Colonic mucosa (tissue), 4 donors: ENCODE measurements at regions not wholly inside any gene's neighbourhood (a gene's known extent, or its start where the extent isn't known, plus 50 kb on each side); places are given as distances from the start of the nearest gene placed in this dataset.

Experiments
- DNase-seq: peaks from one replicate; pipeline ENCODE4 v3.0.0-alpha.2; 2020
- H3K27ac ChIP-seq: fragments of 200-600 bp; one replicate; pipeline ENCODE4 v1.8.0; 2021
- H3K27me3 ChIP-seq: fragments of 200-600 bp; one replicate; pipeline ENCODE4 v1.8.0; 2021
- H3K36me3 ChIP-seq: fragments of 200-600 bp; one replicate; pipeline ENCODE4 v1.8.0; 2021
- H3K4me1 ChIP-seq: fragments of 200-600 bp; one replicate; pipeline ENCODE4 v1.8.0; 2021; ENCODE audit warnings: mild to moderate bottlenecking
- H3K4me3 ChIP-seq: fragments of 200-600 bp; one replicate; pipeline ENCODE4 v1.8.0; 2021
- H3K9ac ChIP-seq, 2 donors: one replicate each; pipeline ENCODE4 v1.7.0; 2013; ENCODE audit warnings: control low read depth in 2 of 2, low read depth in 2 of 2, low read length in 2 of 2
- H3K9me3 ChIP-seq: fragments of 200-600 bp; one replicate; pipeline ENCODE4 v1.8.0; 2021
- CTCF ChIP-seq: fragments of 200-600 bp; IDR thresholded peaks from one replicate; pipeline ENCODE4 v1.8.0; 2022; ENCODE audit warnings: antibody characterized with exemption, mild to moderate bottlenecking
- intact Hi-C: fragments of 100-400 bp; cut with DNase I; formaldehyde crosslinking; loops from one replicate; pipeline ENCODE4 v1.14.1; 2022
- donor health status: healthy.
- donor health status: DM: no; HTN: no; CAD: no.
- donor health status: DM: no; HTN: no; CAD: no.

GRCh38 chr20:57090590-57091560 is 175.6 kb downstream of the BMP7 start:
- H3K27ac ChIP-seq = no peak overlapping the region
- H3K36me3 ChIP-seq = no peaks in the 10 kb centered on the region
- DNase-seq = no peak
- TF ChIP-seq CTCF = no peak
- H3K4me1 ChIP-seq = no peaks in the 10 kb centered on the region
- no peak overlapping the region for H3K9ac ChIP-seq
- H3K27me3 ChIP-seq = no peaks in the 10 kb centered on the region
- intact Hi-C loops = loop anchor here (2.0 kb wide), 1 partner anchor 256 kb away; no protein-coding TSS in a partner anchor
- H3K4me3 ChIP-seq = no peak overlapping the region
- no peaks in the 10 kb centered on the region for H3K9me3 ChIP-seq

- Histone ChIP-seq H3K9ac (no peak overlapping the region), H3K9me3 (no peaks in the 10 kb centered on the region), H3K27ac (no peak overlapping the region), H3K4me3 (no peak overlapping the region), H3K36me3 (no peaks in the 10 kb centered on the region), H3K4me1 (no peaks in the 10 kb centered on the region), H3K27me3 (no peaks in the 10 kb centered on the region)
- intact Hi-C loops = loop anchor here (2.0 kb wide), 1 partner anchor 255 kb away; no protein-coding TSS in a partner anchor
- TF ChIP-seq CTCF = no peak
- DNase-seq = no peak
Observed at GRCh38 chr20:57091748-57092111, 174.7 kb downstream of the BMP7 start.

- Histone ChIP-seq H3K36me3 (no peaks in the 10 kb centered on the region), H3K9ac (no peak overlapping the region), H3K27me3 (no peaks in the 10 kb centered on the region), H3K27ac (no peak overlapping the region), H3K9me3 (no peaks in the 10 kb centered on the region), H3K4me3 (no peak overlapping the region), H3K4me1 (no peaks in the 10 kb centered on the region)
- DNase-seq = peak; percentile 42
- intact Hi-C loops = no loop called here
- peak; percentile 77 for TF ChIP-seq CTCF
Observed at GRCh38 chr20:57092112-57092899, 174.1 kb downstream of the BMP7 start.

GRCh38 chr20:57092900-57093530 is 173.4 kb downstream of the BMP7 start:
- intact Hi-C loops = no loop called here
- Histone ChIP-seq H3K27me3 (no peaks in the 10 kb centered on the region), H3K4me3 (no peak overlapping the region), H3K9me3 (no peaks in the 10 kb centered on the region), H3K36me3 (no peaks in the 10 kb centered on the region), H3K9ac (no peak overlapping the region), H3K4me1 (no peaks in the 10 kb centered on the region), H3K27ac (no peak overlapping the region)
- no peak for TF ChIP-seq CTCF
- no peak for DNase-seq

- no peak for TF ChIP-seq CTCF
- Histone ChIP-seq H3K36me3 (no peaks in the 10 kb centered on the region), H3K4me3 (no peak overlapping the region), H3K9ac (no peak overlapping the region), H3K9me3 (no peaks in the 10 kb centered on the region), H3K27ac (no peak overlapping the region), H3K4me1 (no peaks in the 10 kb centered on the region), H3K27me3 (no peaks in the 10 kb centered on the region)
- intact Hi-C loops = no loop called here
- DNase-seq = no peak
Observed at GRCh38 chr20:57093766-57094165, 172.7 kb downstream of the BMP7 start.
